Colonic mucosa (tissue), 4 donors: ENCODE measurements at regions not wholly inside any gene's neighbourhood (a gene's known extent, or its start where the extent isn't known, plus 50 kb on each side); places are given as distances from the start of the nearest gene placed in this dataset.
"Not testable (repeated sequence)": the region's sequence is repeated elsewhere in the genome, so short reads cannot be mapped to it uniquely, and the experiment has no call there.

Experiments used
- DNase-seq: peaks from one replicate; pipeline ENCODE4 v3.0.0-alpha.2; 2020
- H3K27ac ChIP-seq: fragments of 200-600 bp; one replicate; pipeline ENCODE4 v1.8.0; 2021
- H3K27me3 ChIP-seq: fragments of 200-600 bp; one replicate; pipeline ENCODE4 v1.8.0; 2021
- H3K36me3 ChIP-seq: fragments of 200-600 bp; one replicate; pipeline ENCODE4 v1.8.0; 2021
- H3K4me1 ChIP-seq: fragments of 200-600 bp; one replicate; pipeline ENCODE4 v1.8.0; 2021; ENCODE audit warnings: mild to moderate bottlenecking
- H3K4me3 ChIP-seq: fragments of 200-600 bp; one replicate; pipeline ENCODE4 v1.8.0; 2021
- H3K9ac ChIP-seq, 2 donors: one replicate each; pipeline ENCODE4 v1.7.0; 2013; ENCODE audit warnings: control low read depth in 2 of 2, low read depth in 2 of 2, low read length in 2 of 2
- H3K9me3 ChIP-seq: fragments of 200-600 bp; one replicate; pipeline ENCODE4 v1.8.0; 2021
- intact Hi-C: fragments of 100-400 bp; cut with DNase I; formaldehyde crosslinking; loops from one replicate; pipeline ENCODE4 v1.14.1; 2022
- TF ChIP-seq, protein P1 (sequence below): fragments of 200-600 bp; IDR thresholded peaks from one replicate; pipeline ENCODE4 v1.8.0; 2022; ENCODE audit warnings: antibody characterized with exemption, mild to moderate bottlenecking
- donor health status: healthy.
- donor health status: DM: no; HTN: no; CAD: no.
- donor health status: DM: no; HTN: no; CAD: no.

- Histone ChIP-seq H3K36me3 (no peaks in the 10 kb centered on the region), H3K9ac (no peak overlapping the region), H3K9me3 (no peaks in the 10 kb centered on the region), H3K27me3 (no peaks in the 10 kb centered on the region), H3K4me1 (no peaks in the 10 kb centered on the region), H3K4me3 (no peak overlapping the region), H3K27ac (no peak overlapping the region)
- intact Hi-C loops, result no loop called here
- no peak for DNase-seq
- TF ChIP-seq, protein P1, sequence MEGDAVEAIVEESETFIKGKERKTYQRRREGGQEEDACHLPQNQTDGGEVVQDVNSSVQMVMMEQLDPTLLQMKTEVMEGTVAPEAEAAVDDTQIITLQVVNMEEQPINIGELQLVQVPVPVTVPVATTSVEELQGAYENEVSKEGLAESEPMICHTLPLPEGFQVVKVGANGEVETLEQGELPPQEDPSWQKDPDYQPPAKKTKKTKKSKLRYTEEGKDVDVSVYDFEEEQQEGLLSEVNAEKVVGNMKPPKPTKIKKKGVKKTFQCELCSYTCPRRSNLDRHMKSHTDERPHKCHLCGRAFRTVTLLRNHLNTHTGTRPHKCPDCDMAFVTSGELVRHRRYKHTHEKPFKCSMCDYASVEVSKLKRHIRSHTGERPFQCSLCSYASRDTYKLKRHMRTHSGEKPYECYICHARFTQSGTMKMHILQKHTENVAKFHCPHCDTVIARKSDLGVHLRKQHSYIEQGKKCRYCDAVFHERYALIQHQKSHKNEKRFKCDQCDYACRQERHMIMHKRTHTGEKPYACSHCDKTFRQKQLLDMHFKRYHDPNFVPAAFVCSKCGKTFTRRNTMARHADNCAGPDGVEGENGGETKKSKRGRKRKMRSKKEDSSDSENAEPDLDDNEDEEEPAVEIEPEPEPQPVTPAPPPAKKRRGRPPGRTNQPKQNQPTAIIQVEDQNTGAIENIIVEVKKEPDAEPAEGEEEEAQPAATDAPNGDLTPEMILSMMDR, result no peak
Measured at GRCh38 chrX:53768865-53769264, 82.3 kb upstream of the HUWE1 start.

GRCh38 chrX:53768451-53768850 is 81.9 kb upstream of the HUWE1 start:
- Histone ChIP-seq H3K36me3 (no peaks in the 10 kb centered on the region), H3K9ac (no peak overlapping the region), H3K4me1 (no peaks in the 10 kb centered on the region), H3K9me3 (no peaks in the 10 kb centered on the region), H3K27ac (no peak overlapping the region), H3K27me3 (no peaks in the 10 kb centered on the region), H3K4me3 (no peak overlapping the region)
- intact Hi-C loops, result no loop called here
- DNase-seq, result no peak
- TF ChIP-seq, protein P1, result no peak

- no peak overlapping the region for H3K9ac ChIP-seq
- intact Hi-C loops, result no loop called here
- H3K27me3 ChIP-seq, result no peaks in the 10 kb centered on the region
- no peaks in the 10 kb centered on the region for H3K4me1 ChIP-seq
- H3K36me3 ChIP-seq, result no peaks in the 10 kb centered on the region
- H3K9me3 ChIP-seq, result no peaks in the 10 kb centered on the region
- TF ChIP-seq, protein P1, result no peak
- H3K27ac ChIP-seq, result no peak overlapping the region
- DNase-seq, result no peak
- no peak overlapping the region for H3K4me3 ChIP-seq
Measured at GRCh38 chrX:53767544-53767943, 81.0 kb upstream of the HUWE1 start.

- H3K27ac ChIP-seq, H3K4me3 ChIP-seq, H3K9ac ChIP-seq, H3K4me1 ChIP-seq, H3K27me3 ChIP-seq, DNase-seq, H3K9me3 ChIP-seq, H3K36me3 ChIP-seq, intact Hi-C loops: not testable (repeated sequence)
Measured at GRCh38 chrX:53757181-53757580, 70.7 kb upstream of the HUWE1 start.

GRCh38 chrX:53746718-53747117 is 60.2 kb upstream of the HUWE1 start:
- TF ChIP-seq, protein P1, result no peak
- no peaks in the 10 kb centered on the region for H3K27me3 ChIP-seq
- H3K36me3 ChIP-seq, result no peaks in the 10 kb centered on the region
- H3K27ac ChIP-seq, result no peak overlapping the region
- intact Hi-C loops, result no loop called here
- DNase-seq, result no peak
- H3K9me3 ChIP-seq, result no peaks in the 10 kb centered on the region
- no peak overlapping the region for H3K4me3 ChIP-seq
- no peak overlapping the region for H3K9ac ChIP-seq
- no peaks in the 10 kb centered on the region for H3K4me1 ChIP-seq

GRCh38 chrX:53743244-53743643 is 56.7 kb upstream of the HUWE1 start:
- H3K27me3 ChIP-seq, result no peaks in the 10 kb centered on the region
- TF ChIP-seq, protein P1, result no peak
- H3K9me3 ChIP-seq, result no peaks in the 10 kb centered on the region
- no peaks in the 10 kb centered on the region for H3K36me3 ChIP-seq
- no peak overlapping the region for H3K27ac ChIP-seq
- H3K4me1 ChIP-seq, result no peaks in the 10 kb centered on the region
- no peak overlapping the region for H3K4me3 ChIP-seq
- H3K9ac ChIP-seq, result no peak overlapping the region
- intact Hi-C loops, result no loop called here
- no peak for DNase-seq
